Transverse colon (tissue), 4 donors: ENCODE measurements at regions not wholly inside any gene's neighbourhood (a gene's known extent, or its start where the extent isn't known, plus 50 kb on each side); places are given as distances from the start of the nearest gene placed in this dataset.

Experiments
- DNase-seq: peaks from one replicate; pipeline ENCODE4 v3.0.0-alpha.2; 2019
- H3K27ac ChIP-seq, 4 donors: fragments of 200-600 bp; sonication (generic); 2 replicates each; pipeline ENCODE4 v1.5.1; 2016 to 2018; ENCODE audit warnings: inconsistent platforms in 4 of 4
- H3K27me3 ChIP-seq: fragments of 200-600 bp; sonication (generic); 2 replicates; pipeline ENCODE4 v1.5.1; 2017; ENCODE audit warnings: inconsistent platforms
- H3K36me3 ChIP-seq, 4 donors: fragments of 200-600 bp; sonication (generic); 2 replicates each; pipeline ENCODE4 v1.5.1; 2017 to 2019; ENCODE audit warnings: inconsistent platforms in 4 of 4
- H3K4me1 ChIP-seq, 4 donors: fragments of 200-600 bp; sonication (generic); 2 replicates each; pipeline ENCODE4 v1.5.1; 2017 to 2020; ENCODE audit warnings: inconsistent platforms in 4 of 4
- H3K4me3 ChIP-seq, 4 donors: fragments of 200-600 bp; sonication (generic); 1 replicate in 1 of 4; 2 replicates in 3 of 4; pipeline versions ENCODE4 v1.5.1 to v1.6.1; 2017 to 2019; ENCODE audit warnings: inconsistent platforms in 4 of 4
- H3K9me3 ChIP-seq, 2 donors: fragments of 200-600 bp; sonication (generic); 2 replicates each; pipeline ENCODE4 v1.5.1; 2017 to 2019; ENCODE audit warnings: inconsistent platforms in 2 of 2
- CTCF ChIP-seq, 5 experiments: fragments of 200-600 bp in 3 of 5; fragments of 450-650 bp in 2 of 5; sonication (generic) in 3 of 5; IDR thresholded peaks; 1 replicate in 2 of 5; 2 replicates in 3 of 5; pipeline ENCODE4 v1.5.1; 2016 to 2017; ENCODE audit warnings: antibody characterized with exemption in 5 of 5, inconsistent platforms in 3 of 5, mild to moderate bottlenecking in 2 of 5, moderate library complexity in 1 of 5
- EP300 ChIP-seq: sonication (generic); formaldehyde crosslinking; IDR thresholded peaks from one replicate; pipeline ENCODE4 v1.6.1; 2017; ENCODE audit warnings: antibody characterized with exemption, low read depth
- POLR2A ChIP-seq: fragments of 450-650 bp; IDR thresholded peaks from one replicate; pipeline ENCODE4 v1.6.1; 2016; ENCODE audit warnings: antibody characterized with exemption, mild to moderate bottlenecking, moderate library complexity
- POLR2AphosphoS5 ChIP-seq, 3 donors: sonication (generic); formaldehyde crosslinking; IDR thresholded peaks; one replicate each; pipeline ENCODE4 v1.6.1; 2016; ENCODE audit warnings: antibody characterized with exemption in 3 of 3
- WGBS, 2 donors: methylation state at CpG; one replicate each; pipeline ENCODE4 v1.1.5; 2018; ENCODE audit warnings: low coverage in 1 of 2; 5-methylcytosine and 5-hydroxymethylcytosine counted together
- in situ Hi-C, 4 donors: fragments of 200-750 bp; cut with MboI; loops; one replicate each; pipeline versions ENCODE4 v1.15.0 to v1.15.1; 2017; ENCODE audit warnings: low sequenced_read_pairs in 3 of 4, low pct_ligation_motif_present in 1 of 4, low pct_unique_long_range_greater_than_20kb in 1 of 4
- intact Hi-C: fragments of 100-400 bp; cut with DNase I; formaldehyde crosslinking; loops from one replicate; pipeline ENCODE4 v1.15.1; 2023; ENCODE audit warnings: low total_unique reads

- intact Hi-C loops = no loop called here
- Histone ChIP-seq H3K9me3 (no peaks in the 10 kb centered on the region), H3K27me3 (no peaks in the 10 kb centered on the region), H3K27ac (no peak overlapping the region), H3K4me1 (no peaks in the 10 kb centered on the region), H3K4me3 (no peak overlapping the region), H3K36me3 (no peaks in the 10 kb centered on the region)
- in situ Hi-C loops = no loop called here
- DNase-seq = no peak
- TF ChIP-seq EP300 (no peak), POLR2AphosphoS5 (IDR thresholded peaks at IDR 0.05) (no peak), POLR2A (no peak), CTCF (IDR thresholded peaks at IDR 0.05) (no peak)
These were observed 328.7 kb upstream of the EDNRB start for GRCh38 chr13:78247362-78247761.

- Histone ChIP-seq H3K27ac (no peak overlapping the region), H3K4me3 (no peak overlapping the region), H3K27me3 (no peaks in the 10 kb centered on the region), H3K9me3 (no peaks in the 10 kb centered on the region), H3K4me1 (no peaks in the 10 kb centered on the region), H3K36me3 (no peaks in the 10 kb centered on the region)
- TF ChIP-seq POLR2AphosphoS5 (IDR thresholded peaks at IDR 0.05) (no peak), CTCF (IDR thresholded peaks at IDR 0.05) (peak; percentile 43 to 55 (median 51))
- in situ Hi-C loops = no loop called here
- DNase-seq = peak; percentile 21
- WGBS, 2 donors = 0 to 6% methylated on average over 4 of the region's 4 CpGs
- intact Hi-C loops = no loop called here
These were observed 322.8 kb upstream of the EDNRB start for GRCh38 chr13:78241278-78241919.

- TF ChIP-seq EP300 = no peak
- no peak for TF ChIP-seq POLR2A
- TF ChIP-seq POLR2AphosphoS5 (IDR thresholded peaks at IDR 0.05) = no peak
- no peak for TF ChIP-seq CTCF (IDR thresholded peaks at IDR 0.05)
- Histone ChIP-seq H3K27me3 (no peaks in the 10 kb centered on the region), H3K9me3 (no peaks in the 10 kb centered on the region), H3K4me1 (no peaks in the 10 kb centered on the region), H3K4me3 (no peak overlapping the region), H3K27ac (no peak overlapping the region), H3K36me3 (no peaks in the 10 kb centered on the region)
- WGBS, 2 donors = 57% methylated on average over 2 of the region's 2 CpGs; no CpG with 5 or more reads in 1 of the 2 donors
- no peak for DNase-seq
- intact Hi-C loops (no loop called here), in situ Hi-C loops (no loop called here)
These were observed 321.1 kb upstream of the EDNRB start for GRCh38 chr13:78239714-78240113.

GRCh38 chr13:78238911-78239310, 320.3 kb upstream of the EDNRB start:
- no peak for DNase-seq
- Histone ChIP-seq H3K4me1 (no peaks in the 10 kb centered on the region), H3K27ac (no peak overlapping the region), H3K9me3 (no peaks in the 10 kb centered on the region), H3K4me3 (no peak overlapping the region), H3K36me3 (no peaks in the 10 kb centered on the region), H3K27me3 (no peaks in the 10 kb centered on the region)
- no peak for TF ChIP-seq POLR2A
- no peak for TF ChIP-seq POLR2AphosphoS5 (IDR thresholded peaks at IDR 0.05)
- no peak for TF ChIP-seq CTCF (IDR thresholded peaks at IDR 0.05)
- TF ChIP-seq EP300 = no peak
- 60 to 67% methylated on average over 1 to 2 of the region's 2 CpGs for WGBS, 2 donors
- in situ Hi-C loops = no loop called here
- intact Hi-C loops = no loop called here
